HG02870 (cell line): ENCODE measurements at regions not wholly inside any gene's neighbourhood (a gene's known extent, or its start where the extent isn't known, plus 50 kb on each side); places are given as distances from the start of the nearest gene placed in this dataset.
"Not testable (repeated sequence)": the region's sequence is repeated elsewhere in the genome, so short reads cannot be mapped to it uniquely, and the experiment has no call there.

Experiments used
- ATAC-seq: cut with Tn5 transposase; IDR thresholded peaks from one replicate; pipeline ENCODE4 v1.9.1; 2021; ENCODE audit warnings: mild to moderate bottlenecking, moderate library complexity; ENCODE audit not compliant: unreplicated experiment

DNA sequence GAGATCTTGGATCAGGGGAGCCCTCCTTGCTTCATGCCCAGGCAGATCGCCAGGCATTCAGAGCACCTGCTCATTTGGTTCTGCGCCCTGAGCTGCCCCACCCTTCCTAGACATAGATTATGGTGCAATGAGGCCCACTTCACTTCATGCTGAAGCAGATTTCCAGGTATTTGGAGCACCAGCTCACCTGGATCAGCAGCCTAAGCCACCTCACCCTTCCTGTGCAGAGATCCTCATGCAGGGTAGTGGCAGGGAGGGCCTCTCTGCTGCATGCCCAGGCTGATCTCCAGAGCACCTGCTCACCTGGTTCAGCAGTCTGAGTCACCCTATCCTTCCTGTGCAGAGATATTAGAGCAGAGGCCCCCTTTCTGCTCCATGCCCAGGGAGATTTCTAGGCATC lies 1966.1 kb downstream of the PCDH9 start:
- no peak for ATAC-seq

DNA sequence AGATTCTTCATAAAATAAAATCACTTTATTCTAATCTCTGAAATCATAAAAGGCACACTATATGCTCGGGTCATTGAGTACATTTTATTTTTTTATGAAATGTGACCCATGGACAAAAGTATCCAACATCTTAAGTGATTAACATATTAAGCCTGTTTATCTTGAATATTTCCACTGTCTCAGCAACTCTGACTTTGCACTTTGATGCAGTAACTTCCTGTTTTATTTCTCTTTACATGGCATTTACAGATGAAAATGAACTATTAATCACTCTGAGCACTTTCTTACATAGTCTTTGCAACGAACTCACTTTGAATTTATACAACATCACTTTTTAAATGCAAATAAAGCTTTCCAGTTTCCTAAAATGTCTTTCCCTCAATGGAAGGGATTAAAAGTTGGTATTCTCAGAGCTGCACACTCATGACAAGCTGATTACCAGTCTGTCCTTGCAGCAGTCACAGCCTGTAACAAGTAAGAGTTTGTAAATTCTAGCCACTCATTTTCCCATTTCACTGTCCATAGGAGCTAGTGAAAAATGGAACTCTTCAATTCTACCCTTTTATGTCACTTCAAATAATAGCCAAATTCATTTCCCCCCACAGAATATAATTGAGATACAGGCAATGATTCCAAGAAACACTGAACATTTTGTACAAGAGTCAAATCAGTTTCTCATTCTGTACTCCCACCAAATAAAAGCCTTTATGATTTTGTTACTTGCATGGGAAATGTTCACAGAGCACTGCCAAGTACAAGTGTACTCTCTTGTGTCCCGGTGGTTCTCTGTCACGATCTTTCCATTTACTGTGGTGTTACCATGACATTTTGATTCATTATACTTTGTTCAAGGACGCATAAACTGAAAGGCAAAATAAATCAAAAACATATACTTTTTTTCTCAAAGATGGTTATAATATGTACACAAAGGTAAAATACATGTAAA lies 1968.9 kb downstream of the PCDH9 start:
- no peak for ATAC-seq

DNA sequence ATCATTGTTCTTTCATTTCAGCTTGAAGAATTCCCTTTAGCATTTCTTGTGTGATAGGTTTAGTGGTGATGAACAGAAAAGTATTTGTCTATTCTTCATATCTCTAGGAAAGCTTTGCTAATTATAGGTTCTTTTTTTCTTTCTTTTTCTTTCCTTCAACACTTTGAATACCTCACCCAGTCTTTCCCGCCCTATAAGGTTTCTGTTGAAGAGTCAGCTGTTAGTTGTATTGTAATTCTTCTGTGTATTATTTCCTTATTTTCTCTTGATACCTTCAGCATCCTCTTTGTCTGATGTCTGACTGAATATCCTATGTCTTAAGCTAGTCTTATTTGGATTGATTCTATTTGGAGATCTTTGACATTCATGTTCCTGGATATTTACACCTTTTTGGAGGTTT lies 1989.4 kb downstream of the PCDH9 start:
- no peak for ATAC-seq

DNA sequence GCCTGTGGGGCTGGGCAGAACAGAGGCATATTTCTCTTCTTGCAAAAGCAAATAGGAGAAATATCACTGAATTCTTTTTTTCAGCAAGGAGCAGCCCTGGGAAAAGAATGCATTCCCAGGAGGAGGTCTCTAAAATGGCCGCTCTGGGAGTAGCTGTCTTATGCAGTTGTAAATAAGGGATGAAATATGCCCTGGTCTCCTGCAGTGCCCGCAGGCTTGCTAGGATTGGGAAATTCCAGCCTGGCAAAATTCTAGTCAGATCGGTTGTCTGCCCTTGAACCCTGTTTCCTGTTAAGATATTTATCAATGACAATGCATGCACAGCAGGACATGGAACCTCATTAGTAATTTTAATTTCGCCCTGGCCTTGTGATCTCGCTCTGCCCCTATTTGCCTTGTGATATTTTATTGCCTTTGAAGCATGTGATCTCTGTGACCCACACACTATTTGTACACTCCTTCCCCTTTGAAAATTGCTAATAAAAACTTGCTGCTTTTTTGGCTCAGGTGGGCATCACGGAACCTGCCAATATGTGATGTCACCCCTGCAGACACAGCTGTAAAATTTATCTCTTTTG lies 1993.2 kb downstream of the PCDH9 start:
- ATAC-seq, result no peak

DNA sequence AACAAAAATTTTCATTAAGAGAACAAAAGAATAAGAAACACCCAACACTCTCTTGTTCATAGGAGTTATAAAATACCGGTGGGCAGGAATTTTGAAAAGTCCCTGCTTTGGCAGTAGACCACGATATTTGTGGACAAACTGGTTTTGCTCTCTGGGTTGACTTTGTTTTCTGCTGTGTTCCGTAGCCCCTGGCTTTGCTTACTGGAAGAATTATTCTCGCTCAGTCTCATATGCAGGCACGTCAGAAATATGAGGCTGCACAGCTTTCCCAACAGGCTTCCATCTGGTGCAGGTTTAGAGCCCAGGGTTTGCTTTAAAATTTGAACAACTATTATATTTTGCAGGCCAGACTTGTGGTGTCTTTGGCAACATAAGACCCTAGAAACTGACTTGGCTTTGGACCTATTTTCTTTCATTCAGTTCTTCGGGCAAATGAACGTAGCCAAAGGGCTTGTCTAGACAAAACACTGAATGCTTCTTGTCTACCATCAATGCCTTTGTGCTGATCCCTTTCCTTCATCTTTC lies 2012.6 kb downstream of the PCDH9 start:
- ATAC-seq, result no peak

DNA sequence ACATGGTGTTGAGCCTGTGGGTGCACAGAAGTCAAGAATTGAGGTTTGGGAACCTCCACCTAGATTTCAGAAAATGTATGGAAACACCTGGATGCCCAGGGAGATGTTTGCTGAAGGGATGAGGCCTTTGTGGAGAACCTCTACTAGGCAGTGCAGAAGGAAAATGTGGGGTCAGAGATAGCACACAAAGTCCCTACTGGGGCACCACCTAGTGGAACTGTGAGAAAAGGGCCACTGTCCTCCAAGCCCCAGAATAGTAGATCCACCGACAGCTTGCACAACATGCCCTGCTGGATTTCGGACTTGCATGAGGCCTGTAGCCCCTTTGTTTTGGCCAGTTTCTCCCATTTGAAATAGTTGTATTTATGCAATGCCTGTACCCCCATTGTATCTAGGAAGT lies 2027.3 kb downstream of the PCDH9 start:
- not testable (repeated sequence) for ATAC-seq

DNA sequence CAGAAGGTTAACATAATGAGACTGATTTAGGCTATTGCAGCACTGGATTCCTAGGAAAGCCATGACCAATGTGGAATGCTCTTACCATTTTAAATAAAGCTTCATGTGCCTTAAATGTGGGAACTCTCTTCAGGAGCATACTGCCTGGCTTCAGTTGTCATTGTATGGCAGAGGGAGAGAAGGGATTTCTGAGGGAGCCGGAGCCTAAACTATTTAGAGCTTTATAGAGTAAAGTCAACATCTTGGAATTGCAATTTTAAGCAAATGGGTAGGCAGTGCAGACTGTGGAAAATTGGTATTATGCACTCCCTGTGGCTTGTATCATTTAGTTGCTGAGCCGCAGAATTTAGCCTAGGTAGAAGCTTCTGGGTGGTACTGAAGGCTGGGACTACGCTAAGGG lies 2041.4 kb downstream of the PCDH9 start:
- ATAC-seq, result no peak

DNA sequence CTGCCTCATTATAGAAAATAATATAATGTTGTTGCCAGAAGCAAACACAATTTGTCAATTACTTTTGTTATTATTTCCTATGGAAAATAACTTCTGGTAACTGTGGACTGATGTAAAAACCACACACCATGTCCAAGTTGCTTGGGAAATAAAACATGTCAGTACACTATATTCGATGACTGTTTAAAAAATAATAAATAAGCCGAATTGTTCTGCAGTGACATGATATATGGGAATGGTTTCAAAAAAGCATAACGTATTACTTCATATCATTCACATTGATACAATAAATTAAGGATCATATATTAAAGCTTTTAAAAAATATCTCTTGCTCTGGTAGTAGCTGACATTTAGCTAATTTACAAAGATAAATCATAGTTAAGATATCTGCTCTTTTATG lies 2062.1 kb downstream of the PCDH9 start:
- ATAC-seq, result no peak

DNA sequence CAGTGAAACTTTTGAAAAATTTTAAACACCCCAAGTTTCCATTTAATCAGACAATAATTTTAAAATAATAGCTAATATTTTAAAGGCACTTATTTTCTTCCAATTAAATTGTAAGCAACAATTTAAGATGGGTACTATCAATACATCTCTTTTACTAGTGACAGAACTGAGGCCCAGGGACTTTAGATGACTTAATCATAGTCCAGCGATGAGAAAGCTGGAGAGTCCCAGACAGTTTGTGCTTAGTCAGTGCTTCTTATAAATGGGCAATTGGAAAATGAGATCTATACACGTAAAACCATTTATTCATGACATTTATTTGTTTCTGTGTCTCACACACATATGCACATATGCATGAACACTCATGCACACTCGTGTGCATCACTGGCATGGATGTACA lies 2063.5 kb downstream of the PCDH9 start:
- ATAC-seq, result no peak

DNA sequence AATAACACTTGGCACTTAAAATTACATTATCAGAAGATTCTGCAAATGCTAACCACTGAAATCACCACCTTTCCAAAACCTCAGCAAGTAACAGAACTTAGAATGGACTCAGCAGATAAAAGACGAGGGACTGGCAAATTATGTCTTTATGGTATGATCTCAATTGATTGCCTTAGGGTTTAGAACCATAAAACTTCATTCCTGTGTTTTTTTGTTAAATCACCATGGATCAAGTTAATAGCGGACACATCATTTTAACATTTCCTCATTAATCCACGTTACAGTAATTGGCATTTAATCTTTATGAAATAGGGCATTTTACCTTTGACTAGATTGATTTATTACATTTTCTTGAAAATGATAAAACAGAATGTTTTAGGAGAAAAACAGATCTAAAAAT lies 2070.3 kb downstream of the PCDH9 start:
- ATAC-seq, result no peak

DNA sequence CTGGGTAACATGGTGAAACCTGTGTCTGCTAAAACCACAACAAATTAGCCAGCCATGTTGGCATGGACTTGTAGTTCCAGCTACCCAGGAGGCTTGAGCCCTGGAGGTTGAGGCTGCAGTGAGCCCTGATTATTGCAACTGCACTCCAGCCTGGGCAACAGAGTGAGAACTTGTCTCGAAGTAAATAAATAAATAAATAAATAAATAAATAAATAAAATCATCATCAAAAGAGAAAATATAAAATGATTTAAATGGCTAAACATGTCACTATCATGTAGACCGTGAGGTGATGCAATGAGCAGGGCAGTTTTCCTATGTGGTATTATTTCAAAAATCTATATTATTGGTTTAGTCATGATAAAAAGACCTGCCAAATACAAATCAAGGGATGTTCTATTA lies 2074.3 kb downstream of the PCDH9 start:
- no peak for ATAC-seq

DNA sequence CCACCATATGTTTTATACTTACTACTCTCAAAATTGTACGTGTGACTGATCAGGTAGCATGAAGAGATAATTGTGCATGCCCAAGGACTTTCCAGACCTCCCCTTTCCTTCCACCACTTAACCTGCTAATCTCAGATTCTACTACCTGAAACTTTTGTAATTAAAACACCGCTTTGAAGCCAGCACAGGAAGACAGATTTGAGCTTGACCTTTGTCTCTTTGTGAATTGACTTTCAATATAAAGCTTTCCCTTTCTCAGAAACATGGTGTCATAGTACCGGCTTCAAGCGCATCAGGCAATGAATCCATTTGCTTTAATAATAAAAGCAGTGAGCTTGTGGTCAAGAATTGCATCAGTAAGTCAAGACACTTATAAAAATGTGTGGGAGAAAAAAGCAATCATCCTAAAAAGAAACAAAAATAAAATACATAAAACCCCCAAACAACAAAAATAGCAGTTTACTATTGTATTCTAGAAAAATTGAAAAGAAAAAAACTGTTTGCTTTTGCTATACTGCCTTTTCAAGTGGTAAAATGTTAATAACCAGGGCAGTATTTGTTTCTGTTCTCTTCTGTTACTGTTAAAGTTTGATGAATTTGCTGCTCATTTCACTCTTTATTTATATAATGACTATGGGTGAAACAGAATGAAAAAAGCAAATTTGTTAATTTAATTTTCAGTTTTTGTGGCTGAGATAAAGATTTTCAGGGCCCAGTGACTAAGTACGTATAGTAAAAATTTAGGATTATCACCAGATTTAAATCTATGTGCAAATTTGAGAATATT lies 2075.3 kb downstream of the PCDH9 start:
- ATAC-seq, result no peak

DNA sequence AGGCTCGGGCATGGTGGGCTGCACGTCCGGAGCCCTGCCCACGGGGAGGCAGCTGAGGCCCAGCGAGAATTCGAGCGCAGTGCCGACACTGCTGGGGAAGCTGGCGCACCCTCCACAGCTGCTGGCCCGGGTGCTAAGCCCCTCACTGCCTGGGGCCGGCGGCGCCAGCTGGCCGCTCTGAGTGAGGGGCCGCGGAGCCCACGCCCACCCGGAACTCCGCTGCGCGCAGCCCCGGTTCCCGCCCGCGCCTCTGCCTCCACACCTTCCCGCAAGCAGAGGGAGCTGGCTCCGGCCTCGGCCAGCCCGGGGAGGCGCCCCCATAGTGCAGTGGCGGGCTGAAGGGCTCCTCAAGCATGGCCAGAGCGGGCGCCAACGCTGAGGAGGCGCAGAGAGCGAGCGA lies 2080.4 kb downstream of the PCDH9 start:
- ATAC-seq, result no peak

DNA sequence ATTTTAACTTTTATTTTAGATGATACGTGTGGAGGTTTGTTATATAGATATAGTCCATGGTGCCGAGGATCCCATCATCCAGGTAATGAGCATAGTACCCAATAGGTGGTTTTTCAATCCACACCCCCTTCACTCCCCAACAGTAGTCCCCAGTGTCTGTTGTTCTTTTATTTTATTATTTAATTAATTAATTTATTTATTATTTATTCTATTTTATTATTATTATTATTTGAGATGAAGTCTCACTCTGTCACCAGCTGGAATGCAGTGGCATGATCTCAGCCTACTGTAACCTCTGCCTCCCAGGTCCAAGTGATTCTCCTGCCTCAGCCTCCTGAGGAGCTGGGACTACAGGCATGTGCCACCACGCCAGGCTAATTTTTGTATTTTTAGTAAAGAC lies 2086.2 kb downstream of the PCDH9 start:
- no peak for ATAC-seq

DNA sequence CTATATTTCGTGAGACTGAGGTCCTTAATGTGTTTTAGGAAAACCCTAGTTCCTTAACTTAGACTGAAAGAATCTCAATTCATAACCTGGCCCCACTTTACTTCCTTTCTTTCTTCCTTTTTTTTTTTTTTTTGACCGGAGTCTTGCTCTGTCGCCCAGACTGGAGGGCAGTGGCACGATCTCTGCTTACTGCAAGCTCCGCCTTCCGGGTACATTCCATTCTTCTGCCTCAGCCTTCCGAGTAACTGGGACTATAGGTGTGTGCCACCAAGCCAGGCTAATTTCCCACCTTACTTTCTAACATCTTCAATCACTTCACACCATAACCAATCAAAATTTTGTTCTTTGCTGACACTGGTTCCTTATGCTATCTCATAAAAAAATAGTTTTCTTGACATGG lies 2097.0 kb downstream of the PCDH9 start:
- no peak for ATAC-seq

DNA sequence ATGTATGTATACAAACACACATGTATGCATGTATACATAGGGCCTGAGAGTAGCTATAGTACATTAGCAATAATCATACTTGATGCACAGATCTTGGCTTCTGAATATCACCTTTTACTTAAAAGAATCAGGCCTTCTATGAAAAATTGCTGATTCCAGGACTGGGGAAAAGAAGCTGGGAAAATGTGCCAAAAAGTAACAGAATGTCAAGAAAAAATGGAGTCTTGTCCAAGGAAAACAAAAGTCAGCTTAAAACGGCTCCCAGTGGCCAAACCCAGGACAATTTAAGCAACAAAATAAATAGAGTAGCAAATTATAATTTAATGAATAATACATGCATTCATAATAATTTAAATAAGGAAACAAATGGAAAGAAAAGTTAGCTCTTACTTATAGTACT lies 2104.9 kb downstream of the PCDH9 start:
- no peak for ATAC-seq

DNA sequence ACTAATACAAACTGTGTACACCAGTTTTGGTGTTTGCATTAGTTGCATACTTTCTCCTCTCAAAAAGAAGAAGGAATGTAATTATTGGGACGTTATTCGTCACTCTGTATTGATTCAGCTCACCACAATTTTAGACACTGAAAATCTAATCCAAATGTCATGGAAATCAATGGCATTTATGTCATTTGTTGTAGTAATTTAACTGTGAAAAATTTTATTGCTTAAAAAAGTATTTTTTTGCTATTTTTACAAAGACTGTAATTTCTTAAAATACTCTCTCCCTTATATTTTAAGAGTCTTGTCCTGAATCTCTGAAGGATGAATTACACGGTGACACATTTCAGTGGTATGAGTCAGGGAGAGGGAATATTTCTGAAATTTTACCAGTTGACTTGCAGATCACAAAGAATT lies 2117.6 kb downstream of the PCDH9 start:
- ATAC-seq, result no peak

DNA sequence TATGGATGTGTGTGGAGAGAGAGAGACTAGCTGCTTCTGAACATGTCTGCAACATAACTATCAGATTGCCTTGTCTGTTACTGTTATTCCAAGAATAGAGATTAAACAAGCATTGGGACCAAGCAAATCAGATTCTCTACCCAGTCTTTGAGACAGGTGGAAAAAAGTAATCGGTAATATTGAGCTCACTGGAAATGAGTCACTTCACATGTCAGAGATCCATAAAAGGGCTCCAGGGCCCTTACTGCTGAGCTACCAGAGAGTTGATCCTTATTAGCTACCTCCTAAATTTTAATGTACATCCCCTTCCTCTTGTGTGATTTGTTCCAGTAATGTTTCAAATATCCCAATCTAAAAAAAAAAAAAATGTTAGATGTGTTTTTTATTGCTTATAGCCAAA lies 2118.0 kb downstream of the PCDH9 start:
- ATAC-seq, result no peak

DNA sequence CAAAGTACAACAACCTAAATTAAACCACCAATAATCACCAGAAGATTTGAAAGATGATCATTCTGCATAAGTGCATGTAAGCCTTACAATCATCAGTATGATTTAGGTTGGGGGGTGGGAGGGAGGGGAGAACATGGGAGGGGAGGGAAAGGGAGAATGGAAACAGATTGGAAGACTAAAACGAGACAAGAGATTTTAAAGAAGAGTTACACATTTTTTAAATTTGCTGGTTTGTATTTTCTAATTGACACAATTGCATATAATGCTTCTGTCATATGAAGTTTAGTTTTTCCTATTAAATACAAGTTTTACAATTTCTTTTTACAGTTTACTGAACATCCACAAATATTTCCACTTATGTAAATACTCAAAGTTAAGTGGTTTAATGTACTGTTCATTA lies 2118.9 kb downstream of the PCDH9 start:
- ATAC-seq, result no peak

DNA sequence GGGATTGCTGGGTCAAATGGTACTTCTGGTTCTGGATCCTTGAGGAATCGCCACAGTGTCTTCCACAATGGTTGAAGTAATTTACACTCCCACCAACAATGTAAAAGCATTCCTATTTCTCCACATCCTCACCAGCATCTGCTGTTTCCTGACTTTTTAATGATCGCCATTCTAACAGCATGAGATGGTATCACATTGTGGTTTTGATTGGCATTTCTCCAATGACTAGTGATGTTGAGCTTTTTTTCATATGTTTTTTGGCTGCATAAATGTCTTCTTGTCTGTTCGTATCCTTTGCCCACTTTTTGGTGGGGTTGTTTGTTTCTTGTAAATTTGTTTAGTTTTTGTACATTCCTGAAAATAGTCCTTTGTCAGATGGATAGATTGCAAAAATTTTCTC lies 2125.7 kb downstream of the PCDH9 start:
- not testable (repeated sequence) for ATAC-seq

DNA sequence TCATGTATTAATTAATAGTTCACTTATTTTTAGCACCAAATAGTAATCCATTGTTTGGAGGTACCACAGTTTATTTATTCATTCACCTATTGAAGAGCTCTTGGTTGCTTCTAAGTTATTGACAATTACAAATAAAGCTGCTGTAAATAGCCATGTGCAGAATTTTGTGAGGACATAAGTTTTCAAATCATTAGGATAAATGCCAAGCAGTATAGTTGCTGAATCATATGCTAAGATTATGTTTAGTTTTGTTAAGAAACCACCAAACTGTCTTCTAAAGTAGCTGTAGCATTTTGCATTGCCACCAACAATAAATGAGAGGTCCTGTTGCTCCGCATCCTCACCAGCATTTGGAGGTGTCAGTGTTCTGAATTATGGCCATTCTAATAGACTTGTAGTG lies 2126.8 kb downstream of the PCDH9 start:
- no peak for ATAC-seq
